Type B pancreatic cell (in vitro differentiated cells): ENCODE measurements at regions not wholly inside any gene's neighbourhood (a gene's known extent, or its start where the extent isn't known, plus 50 kb on each side); places are given as distances from the start of the nearest gene placed in this dataset.
A peak's percentile ranks its signal among the peaks of the same experiment; 100 is the strongest.

Source experiments
- DNase-seq: peaks from one replicate; pipeline ENCODE4 v3.0.0; 2021; ENCODE audit warnings: mixed read lengths; ENCODE audit not compliant: unreplicated experiment; ENCODE audit errors: extremely low spot score
- H3K27ac Mint-ChIP-seq: 2 replicates; pipeline ENCODE4 v1.8.0; 2021; ENCODE audit warnings: mild to moderate bottlenecking, mixed read lengths
- H3K27me3 Mint-ChIP-seq: 2 replicates; pipeline ENCODE4 v1.8.0; 2021; ENCODE audit warnings: mixed read lengths
- H3K36me3 Mint-ChIP-seq: 2 replicates; pipeline ENCODE4 v1.8.0; 2021; ENCODE audit warnings: mixed read lengths
- H3K4me1 Mint-ChIP-seq: one replicate; pipeline ENCODE4 v1.8.0; 2021; ENCODE audit warnings: mixed read lengths; ENCODE audit not compliant: unreplicated experiment
- H3K4me3 Mint-ChIP-seq: 2 replicates; pipeline ENCODE4 v1.8.0; 2021; ENCODE audit warnings: mild to moderate bottlenecking, mixed read lengths
- H3K9me3 Mint-ChIP-seq: 2 replicates; pipeline ENCODE4 v1.8.0; 2021; ENCODE audit warnings: mixed read lengths
- CTCF ChIP-seq: fragments of 200-600 bp; sonication (generic); conservative IDR thresholded peaks from 2 replicates; pipeline ENCODE4 v1.5.0; 2021; ENCODE audit warnings: antibody characterized with exemption, mild to moderate bottlenecking

GRCh38 chrX:138127314-138127713 is 561.4 kb downstream of the ZIC3 start:
- Mint-ChIP-seq H3K27me3 (peaks cover 3% of the 10 kb centered on the region), H3K9me3 (no peaks in the 10 kb centered on the region), H3K4me1 (no peaks in the 10 kb centered on the region), H3K4me3 (no peak overlapping the region), H3K27ac (no peak overlapping the region), H3K36me3 (no peaks in the 10 kb centered on the region)
- TF ChIP-seq CTCF, result no peak
- no peak for DNase-seq

- peaks cover 3% of the 10 kb centered on the region for H3K27me3 Mint-ChIP-seq
- DNase-seq, result no peak
- peak; percentile 80 for TF ChIP-seq CTCF
- H3K27ac Mint-ChIP-seq, result no peak overlapping the region
- H3K9me3 Mint-ChIP-seq, result no peaks in the 10 kb centered on the region
- H3K36me3 Mint-ChIP-seq, result no peaks in the 10 kb centered on the region
- no peak overlapping the region for H3K4me3 Mint-ChIP-seq
- no peaks in the 10 kb centered on the region for H3K4me1 Mint-ChIP-seq
Observed at GRCh38 chrX:138128027-138128671, 562.2 kb downstream of the ZIC3 start.

- no peak overlapping the region for H3K27ac Mint-ChIP-seq
- DNase-seq, result no peak
- no peaks in the 10 kb centered on the region for H3K4me1 Mint-ChIP-seq
- H3K4me3 Mint-ChIP-seq, result no peak overlapping the region
- no peaks in the 10 kb centered on the region for H3K36me3 Mint-ChIP-seq
- TF ChIP-seq CTCF, result no peak
- no peaks in the 10 kb centered on the region for H3K27me3 Mint-ChIP-seq
- no peaks in the 10 kb centered on the region for H3K9me3 Mint-ChIP-seq
Observed at GRCh38 chrX:138150709-138151108, 560.8 kb downstream of the FGF13 start.

GRCh38 chrX:138157850-138158249 is 553.7 kb downstream of the FGF13 start:
- Mint-ChIP-seq H3K27ac (no peak overlapping the region), H3K36me3 (no peaks in the 10 kb centered on the region), H3K4me1 (no peaks in the 10 kb centered on the region)

GRCh38 chrX:138191998-138192397 is 519.5 kb downstream of the FGF13 start:
- Mint-ChIP-seq H3K27me3 (peaks cover 3% of the 10 kb centered on the region), H3K4me1 (no peaks in the 10 kb centered on the region), H3K4me3 (no peak overlapping the region), H3K27ac (no peak overlapping the region), H3K36me3 (no peaks in the 10 kb centered on the region), H3K9me3 (no peaks in the 10 kb centered on the region)
- DNase-seq, result no peak
- TF ChIP-seq CTCF, result peak; percentile 79

More at GRCh38 chrX:138157850-138158249, 553.7 kb downstream of the FGF13 start:
- no peak for DNase-seq
- H3K4me3 Mint-ChIP-seq, result no peak overlapping the region
- H3K9me3 Mint-ChIP-seq, result no peaks in the 10 kb centered on the region
- no peak for TF ChIP-seq CTCF
- no peaks in the 10 kb centered on the region for H3K27me3 Mint-ChIP-seq

- H3K9me3 Mint-ChIP-seq, result no peaks in the 10 kb centered on the region
- no peak overlapping the region for H3K4me3 Mint-ChIP-seq
- no peaks in the 10 kb centered on the region for H3K27me3 Mint-ChIP-seq
- TF ChIP-seq CTCF, result no peak
- no peaks in the 10 kb centered on the region for H3K4me1 Mint-ChIP-seq
- DNase-seq, result no peak
- no peak overlapping the region for H3K27ac Mint-ChIP-seq
- no peaks in the 10 kb centered on the region for H3K36me3 Mint-ChIP-seq
Observed at GRCh38 chrX:138229718-138230117, 481.8 kb downstream of the FGF13 start.
